ENCODE measurements at regions not wholly inside any gene's neighbourhood (a gene's known extent, or its start where the extent isn't known, plus 50 kb on each side); places are given as distances from the start of the nearest gene placed in this dataset.

GRCh38 chr2:106709229-106709628, 176.7 kb downstream of the ST6GAL2 start:
- ChIA-PET CTCF (no interaction called here), POLR2A (ENCODE audit: unreplicated experiment) (no interaction called here)
- H3K27ac ChIP-seq (ENCODE audit: insufficient read depth, low read length): no peak overlapping the region
- no peak overlapping the region for H4K8ac ChIP-seq (ENCODE audit: low read depth in 2 of 2, low read length in 2 of 2)
- no peak overlapping the region for H2AK9ac ChIP-seq (replicated peaks; ENCODE audit: low read depth, low read length, poor library complexity)
- ATAC-seq (ENCODE audit: low read depth) (no peak), DNase-seq (no peak)
- no peak overlapping the region for H3K18ac ChIP-seq (ENCODE audit: low read depth, low read length)
- H3K4me1 ChIP-seq (ENCODE audit: control insufficient read depth, insufficient read depth, low read length): no peaks in the 10 kb centered on the region
- H2BK20ac ChIP-seq (ENCODE audit: low read depth, low read length): no peak overlapping the region
- H2AK5ac ChIP-seq (ENCODE audit: low read depth, low read length): no peak overlapping the region
- no peaks in the 10 kb centered on the region for H3K36me3 ChIP-seq (ENCODE audit: control insufficient read depth, insufficient read depth, low read length)
- H4K5ac ChIP-seq (ENCODE audit: low read depth, low read length): no peak overlapping the region
- H2AFZ ChIP-seq (replicated peaks; ENCODE audit: low read length, poor library complexity): no peak overlapping the region
- dilution Hi-C loops (cut with HindIII; ENCODE audit: low sequenced_read_pairs, unreplicated experiment) (no loop called here), in situ Hi-C loops (cut with MboI; ENCODE audit: low sequenced_read_pairs) (no loop called here), intact Hi-C loops (cut with micrococcal nuclease) (no loop called here)
- no peaks in the 10 kb centered on the region for H3K27me3 ChIP-seq (ENCODE audit: control insufficient read depth, insufficient read depth, low read length)
- H3K4ac ChIP-seq (ENCODE audit: low read depth, low read length): no peak overlapping the region
- WGBS, 2 experiments (ENCODE audit: extremely low coverage in 2 of 2, insufficient read length in 1 of 2): no CpG with 5 or more reads among the region's 1 CpG
- H3K14ac ChIP-seq (replicated peaks; ENCODE audit: low read depth, low read length): no peak overlapping the region
- no peak overlapping the region for H2BK120ac ChIP-seq (ENCODE audit: low read depth, low read length)
- H4K20me1 ChIP-seq (ENCODE audit: insufficient read depth, low read length): no peaks in the 10 kb centered on the region
- no peak overlapping the region for H4K91ac ChIP-seq (ENCODE audit: insufficient read depth, low read depth, low read length)
- H3K9ac ChIP-seq (ENCODE audit: low read depth, low read length): no peak overlapping the region
- H2BK15ac ChIP-seq (ENCODE audit: low read depth, low read length): no peak overlapping the region
- H3K23ac ChIP-seq (ENCODE audit: low read depth, low read length): no peak overlapping the region
- no peak overlapping the region for H3K4me2 ChIP-seq (ENCODE audit: low read depth, low read length)
- no peak overlapping the region for H2BK5ac ChIP-seq (ENCODE audit: low read depth, low read length, poor library complexity, severe bottlenecking)
- H3K4me3 ChIP-seq (ENCODE audit: insufficient read depth, low read depth, low read length): no peak overlapping the region
- no peaks in the 10 kb centered on the region for H3K9me1 ChIP-seq (ENCODE audit: insufficient read depth, low read length)
- BruUV-seq (replicated peaks): no TSS peak
- H3K9me3 ChIP-seq (ENCODE audit: control insufficient read depth, insufficient read depth, low read length): peaks cover 18% of the 10 kb centered on the region
- no peaks in the 10 kb centered on the region for H3K79me1 ChIP-seq (ENCODE audit: low read depth in 1 of 2, low read length in 2 of 2)
- TF ChIP-seq MAFK (IDR thresholded peaks at IDR 0.05; ENCODE audit: low read depth, low read length) (no peak), RAD21 (IDR thresholded peaks at IDR 0.05; ENCODE audit: low read length) (no peak), FOS (IDR thresholded peaks at IDR 0.05; ENCODE audit: low read depth, low read length) (no peak), CEBPB (IDR thresholded peaks at IDR 0.05; ENCODE audit: low read depth, low read length) (no peak)
- TF ChIP-seq, protein P1, sequence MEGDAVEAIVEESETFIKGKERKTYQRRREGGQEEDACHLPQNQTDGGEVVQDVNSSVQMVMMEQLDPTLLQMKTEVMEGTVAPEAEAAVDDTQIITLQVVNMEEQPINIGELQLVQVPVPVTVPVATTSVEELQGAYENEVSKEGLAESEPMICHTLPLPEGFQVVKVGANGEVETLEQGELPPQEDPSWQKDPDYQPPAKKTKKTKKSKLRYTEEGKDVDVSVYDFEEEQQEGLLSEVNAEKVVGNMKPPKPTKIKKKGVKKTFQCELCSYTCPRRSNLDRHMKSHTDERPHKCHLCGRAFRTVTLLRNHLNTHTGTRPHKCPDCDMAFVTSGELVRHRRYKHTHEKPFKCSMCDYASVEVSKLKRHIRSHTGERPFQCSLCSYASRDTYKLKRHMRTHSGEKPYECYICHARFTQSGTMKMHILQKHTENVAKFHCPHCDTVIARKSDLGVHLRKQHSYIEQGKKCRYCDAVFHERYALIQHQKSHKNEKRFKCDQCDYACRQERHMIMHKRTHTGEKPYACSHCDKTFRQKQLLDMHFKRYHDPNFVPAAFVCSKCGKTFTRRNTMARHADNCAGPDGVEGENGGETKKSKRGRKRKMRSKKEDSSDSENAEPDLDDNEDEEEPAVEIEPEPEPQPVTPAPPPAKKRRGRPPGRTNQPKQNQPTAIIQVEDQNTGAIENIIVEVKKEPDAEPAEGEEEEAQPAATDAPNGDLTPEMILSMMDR (conservative IDR thresholded peaks at IDR 0.05; ENCODE audit: low read depth, low read length): no peak
- TF ChIP-seq, protein P2, sequence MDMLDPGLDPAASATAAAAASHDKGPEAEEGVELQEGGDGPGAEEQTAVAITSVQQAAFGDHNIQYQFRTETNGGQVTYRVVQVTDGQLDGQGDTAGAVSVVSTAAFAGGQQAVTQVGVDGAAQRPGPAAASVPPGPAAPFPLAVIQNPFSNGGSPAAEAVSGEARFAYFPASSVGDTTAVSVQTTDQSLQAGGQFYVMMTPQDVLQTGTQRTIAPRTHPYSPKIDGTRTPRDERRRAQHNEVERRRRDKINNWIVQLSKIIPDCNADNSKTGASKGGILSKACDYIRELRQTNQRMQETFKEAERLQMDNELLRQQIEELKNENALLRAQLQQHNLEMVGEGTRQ (IDR thresholded peaks at IDR 0.05; ENCODE audit: low read depth, low read length): no peak
- H3K56ac ChIP-seq (ENCODE audit: extremely low read depth, insufficient read depth, low read length): no peak overlapping the region

Measured in IMR-90 (cell line).